ENCODE measurements at regions not wholly inside any gene's neighbourhood (a gene's known extent, or its start where the extent isn't known, plus 50 kb on each side); places are given as distances from the start of the nearest gene placed in this dataset.
A peak's percentile ranks its signal among the peaks of the same experiment; 100 is the strongest.
"Not testable (repeated sequence)": the region's sequence is repeated elsewhere in the genome, so short reads cannot be mapped to it uniquely, and the experiment has no call there.

DNA sequence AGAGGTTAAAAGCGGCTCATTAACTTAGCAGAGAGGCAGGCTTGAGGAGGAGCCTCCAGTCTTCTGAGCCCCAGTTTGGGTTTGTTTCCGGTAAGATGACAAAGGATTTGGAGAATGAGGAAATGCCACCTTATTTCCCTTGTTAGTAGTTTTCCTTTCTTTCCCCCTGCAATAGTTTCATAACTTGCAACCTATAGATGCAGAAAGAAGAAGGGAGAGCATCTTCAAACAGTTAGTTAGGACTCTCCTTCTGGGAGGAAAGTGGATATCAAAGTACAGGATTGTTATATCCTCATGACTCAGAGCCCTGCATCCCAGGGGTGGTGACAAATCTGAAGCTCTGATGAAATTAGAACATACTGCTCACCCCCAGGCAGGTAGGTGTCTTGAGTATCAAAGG lies 180.7 kb upstream of the SLC38A2 start:
- no peak overlapping the region for H3K4me3 ChIP-seq (replicated peaks in 1 of 2; ENCODE audit: low read depth in 2 of 2, low read length in 2 of 2)
- TF ChIP-seq, protein P1, sequence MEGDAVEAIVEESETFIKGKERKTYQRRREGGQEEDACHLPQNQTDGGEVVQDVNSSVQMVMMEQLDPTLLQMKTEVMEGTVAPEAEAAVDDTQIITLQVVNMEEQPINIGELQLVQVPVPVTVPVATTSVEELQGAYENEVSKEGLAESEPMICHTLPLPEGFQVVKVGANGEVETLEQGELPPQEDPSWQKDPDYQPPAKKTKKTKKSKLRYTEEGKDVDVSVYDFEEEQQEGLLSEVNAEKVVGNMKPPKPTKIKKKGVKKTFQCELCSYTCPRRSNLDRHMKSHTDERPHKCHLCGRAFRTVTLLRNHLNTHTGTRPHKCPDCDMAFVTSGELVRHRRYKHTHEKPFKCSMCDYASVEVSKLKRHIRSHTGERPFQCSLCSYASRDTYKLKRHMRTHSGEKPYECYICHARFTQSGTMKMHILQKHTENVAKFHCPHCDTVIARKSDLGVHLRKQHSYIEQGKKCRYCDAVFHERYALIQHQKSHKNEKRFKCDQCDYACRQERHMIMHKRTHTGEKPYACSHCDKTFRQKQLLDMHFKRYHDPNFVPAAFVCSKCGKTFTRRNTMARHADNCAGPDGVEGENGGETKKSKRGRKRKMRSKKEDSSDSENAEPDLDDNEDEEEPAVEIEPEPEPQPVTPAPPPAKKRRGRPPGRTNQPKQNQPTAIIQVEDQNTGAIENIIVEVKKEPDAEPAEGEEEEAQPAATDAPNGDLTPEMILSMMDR (IDR thresholded peaks at IDR 0.05; ENCODE audit: low read depth, low read length) = no peak
- DNase-seq (ENCODE audit: low read depth in 2 of 2) = peak; percentile 50 to 91

DNA sequence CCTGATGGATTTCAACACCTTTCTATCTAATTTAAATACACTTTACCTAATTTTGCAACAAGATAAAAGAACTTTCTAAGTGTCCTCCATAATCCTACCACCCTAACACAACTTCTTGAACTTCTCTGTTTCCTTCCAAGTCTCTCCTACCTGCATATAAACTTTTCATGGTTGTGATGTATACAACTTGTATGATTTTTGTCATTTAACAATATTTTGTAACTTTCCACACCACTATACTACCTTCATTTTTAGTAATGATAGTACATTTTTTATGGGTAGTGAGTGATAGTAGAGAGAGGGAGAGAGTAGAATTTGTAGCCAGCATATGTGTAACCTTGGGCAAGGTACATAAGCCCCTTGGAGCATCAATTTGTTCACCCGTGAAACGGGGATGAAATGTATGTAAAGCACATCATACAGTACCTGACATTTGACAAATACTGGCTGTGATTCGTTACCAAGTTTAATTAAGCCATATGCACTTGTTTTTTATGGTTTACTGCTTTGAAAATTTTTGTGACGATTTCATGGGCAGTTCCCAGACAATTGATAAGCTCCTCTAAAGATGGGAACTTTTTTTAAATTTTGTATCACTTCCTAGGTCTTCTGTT lies 177.8 kb upstream of the SLC38A2 start:
- TF ChIP-seq, protein P1 (IDR thresholded peaks at IDR 0.05; ENCODE audit: low read depth, low read length) = no peak
- H3K4me3 ChIP-seq (replicated peaks in 1 of 2; ENCODE audit: low read depth in 2 of 2, low read length in 2 of 2) = no peak overlapping the region
- no peak for DNase-seq (ENCODE audit: low read depth in 2 of 2)

DNA sequence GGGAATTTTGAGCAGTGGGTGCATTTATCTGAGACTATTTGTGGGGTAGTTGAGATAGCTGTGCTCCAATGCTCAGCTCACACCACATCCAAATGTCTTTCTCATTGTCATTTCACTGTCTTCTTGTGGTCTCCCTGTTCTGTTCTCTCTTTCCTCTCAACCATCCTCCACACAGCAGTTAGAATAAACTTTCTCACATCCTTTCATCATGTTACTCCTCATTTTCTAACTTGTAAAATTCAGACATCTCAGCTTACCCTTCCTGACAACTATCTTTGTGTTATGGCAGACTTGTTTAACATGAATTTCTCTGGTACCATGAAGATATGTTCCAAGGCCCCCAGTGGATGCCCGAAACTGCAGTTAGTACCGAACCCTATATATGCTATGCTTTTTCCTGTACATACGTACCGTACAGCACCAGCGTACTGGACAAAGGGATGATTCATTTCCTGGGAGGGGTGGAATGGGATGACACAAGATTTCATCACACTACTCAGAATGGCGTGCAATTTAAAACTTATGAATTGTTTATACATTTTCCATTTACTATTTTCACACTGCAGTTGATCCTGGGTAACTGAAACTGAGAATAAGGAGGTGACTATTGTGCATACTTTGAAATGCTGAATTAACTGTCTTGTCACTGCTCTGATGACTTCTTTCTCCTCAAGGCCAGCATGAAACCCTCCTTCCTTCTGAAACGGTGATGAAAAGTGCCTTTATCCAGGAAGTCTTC lies 177.1 kb upstream of the SLC38A2 start:
- H3K4me3 ChIP-seq (replicated peaks in 1 of 2; ENCODE audit: low read depth in 2 of 2, low read length in 2 of 2) = no peak overlapping the region
- peak; percentile 86 to 96 for DNase-seq (ENCODE audit: low read depth in 2 of 2)
- TF ChIP-seq, protein P1 (IDR thresholded peaks at IDR 0.05; ENCODE audit: low read depth, low read length) = no peak

DNA sequence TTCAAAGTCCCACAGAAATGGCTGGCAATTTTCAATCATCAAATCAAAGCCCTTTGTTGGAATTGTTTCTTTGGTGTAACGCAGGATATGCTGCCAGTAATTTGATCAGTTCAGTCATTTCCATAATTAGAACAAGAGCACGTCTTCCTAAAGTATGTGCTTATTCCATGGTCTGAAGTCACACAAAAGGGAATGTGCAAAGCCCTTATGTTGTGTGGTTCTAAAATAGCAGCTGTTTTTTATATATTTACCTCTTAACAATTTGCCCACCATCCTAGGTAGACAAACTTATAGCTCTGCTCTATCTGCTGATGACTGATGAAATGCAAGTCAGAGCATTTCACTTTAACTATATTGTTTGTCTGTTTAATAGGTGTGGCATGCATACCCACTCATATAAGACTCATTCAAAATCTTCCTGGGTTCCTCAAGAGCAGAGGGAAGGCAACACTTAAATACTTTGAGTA lies 176.1 kb upstream of the SLC38A2 start:
- peak; percentile 39 to 47 for DNase-seq (ENCODE audit: low read depth in 2 of 2)
- TF ChIP-seq, protein P1 (IDR thresholded peaks at IDR 0.05; ENCODE audit: low read depth, low read length) = no peak
- H3K4me3 ChIP-seq (replicated peaks in 1 of 2; ENCODE audit: low read depth in 2 of 2, low read length in 2 of 2) = no peak overlapping the region

DNA sequence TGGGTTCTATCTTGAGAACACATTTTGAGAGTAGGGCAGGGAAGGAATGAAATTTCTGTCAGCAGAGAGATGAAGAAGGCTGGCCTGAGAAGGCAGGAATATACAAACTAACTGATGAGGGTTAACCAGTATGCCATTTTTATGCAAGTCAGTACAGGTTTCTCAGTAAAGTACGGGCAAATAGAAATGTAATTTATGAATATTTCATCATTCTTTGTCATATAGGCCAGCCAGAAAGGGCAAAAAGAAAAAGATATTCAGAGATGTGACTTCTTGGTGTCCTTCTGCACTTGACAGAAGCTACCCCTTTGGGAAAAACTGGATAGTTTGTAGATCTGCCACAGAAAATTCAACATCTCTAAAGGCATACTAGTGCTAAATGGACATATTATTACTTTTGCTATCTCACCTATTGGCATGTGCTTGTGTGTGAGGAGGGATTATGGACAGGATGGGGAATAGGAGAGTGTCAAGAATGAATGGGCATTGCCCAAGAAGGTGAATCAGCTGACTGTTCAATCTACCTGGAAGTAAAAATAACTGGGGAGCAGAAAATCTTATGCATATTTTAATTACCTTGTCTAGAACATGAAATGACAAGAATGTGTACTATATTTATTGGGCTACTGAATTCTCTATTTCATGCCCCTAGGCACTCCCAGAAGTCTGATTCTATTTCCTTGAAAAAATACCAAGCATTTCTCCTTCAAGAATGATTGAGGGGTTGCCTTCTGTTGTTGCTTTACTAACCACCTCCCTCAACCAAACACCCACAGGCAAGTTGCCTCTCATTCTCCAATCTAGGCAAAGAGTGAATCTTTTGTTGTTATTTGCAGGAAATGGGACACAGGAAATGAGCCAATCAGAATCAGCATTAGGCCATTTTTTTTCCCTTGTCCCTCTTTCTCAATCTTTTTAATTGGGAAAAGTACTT lies 175.1 kb upstream of the SLC38A2 start:
- H3K4me3 ChIP-seq (replicated peaks in 1 of 2; ENCODE audit: low read depth in 2 of 2, low read length in 2 of 2) = no peak overlapping the region
- peak in 1 of 2 donors; percentile 41 for DNase-seq (ENCODE audit: low read depth in 2 of 2)
- TF ChIP-seq, protein P1 (IDR thresholded peaks at IDR 0.05; ENCODE audit: low read depth, low read length) = no peak

DNA sequence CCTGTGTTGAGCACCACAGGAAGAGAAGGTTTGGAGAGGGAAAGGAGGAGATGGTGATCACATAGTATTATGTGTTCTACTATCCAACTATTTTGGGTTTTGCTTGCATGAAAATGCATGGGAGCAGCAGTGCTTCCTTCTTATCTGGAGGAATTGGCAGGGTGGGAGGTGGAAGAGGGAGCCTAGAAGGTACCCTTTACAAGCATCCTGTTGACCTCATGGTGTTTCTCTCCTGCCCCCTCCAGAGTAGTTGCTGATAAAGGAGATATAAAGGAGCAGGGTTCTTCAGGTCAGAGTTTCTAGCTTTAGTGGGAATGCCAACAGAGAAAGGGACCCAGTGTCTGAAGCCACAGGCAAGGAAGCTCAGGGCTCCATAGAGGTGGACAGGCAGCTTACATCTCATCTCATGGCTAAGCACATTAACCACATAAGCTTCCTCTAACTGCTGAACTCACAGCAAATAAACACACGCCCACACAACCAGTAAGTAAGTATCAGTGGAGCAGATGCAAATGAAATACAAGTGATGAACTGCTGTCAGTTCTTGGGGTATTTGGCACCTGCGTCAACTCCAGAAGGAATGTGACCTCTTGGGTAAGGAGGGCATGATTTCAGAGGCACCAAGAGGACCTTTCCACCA lies 174.2 kb upstream of the SLC38A2 start:
- peak in 1 of 2 donors; percentile 31 for DNase-seq (ENCODE audit: low read depth in 2 of 2)
- TF ChIP-seq, protein P1 (IDR thresholded peaks at IDR 0.05; ENCODE audit: low read depth, low read length) = no peak
- no peak overlapping the region for H3K4me3 ChIP-seq (replicated peaks in 1 of 2; ENCODE audit: low read depth in 2 of 2, low read length in 2 of 2)

DNA sequence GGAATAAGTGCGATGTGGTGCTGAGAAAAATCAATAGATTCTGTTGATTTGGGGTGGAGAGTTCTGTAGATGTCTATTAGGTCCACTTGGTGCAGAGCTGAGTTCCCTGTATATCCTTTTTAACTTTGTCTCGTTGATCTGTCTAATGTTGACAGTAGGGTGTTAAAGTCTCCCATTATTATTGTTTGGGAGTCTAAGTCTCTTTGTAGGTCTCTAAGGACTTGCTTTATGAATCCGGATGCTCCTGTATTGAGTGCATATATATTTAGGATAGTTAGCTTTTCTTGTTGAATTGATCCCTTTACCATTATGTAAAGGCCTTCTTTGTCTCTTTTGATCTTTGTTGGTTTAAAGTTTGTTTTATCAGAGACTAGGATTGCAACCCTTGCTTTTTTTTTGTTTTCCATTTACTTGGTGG lies 170.8 kb upstream of the SLC38A2 start:
- DNase-seq (ENCODE audit: low read depth in 2 of 2); H3K4me3 ChIP-seq (replicated peaks in 1 of 2; ENCODE audit: low read depth in 2 of 2, low read length in 2 of 2): not testable (repeated sequence)

Measured in cardiac fibroblast (primary cell).